ENCODE measurements at regions not wholly inside any gene's neighbourhood (a gene's known extent, or its start where the extent isn't known, plus 50 kb on each side); places are given as distances from the start of the nearest gene placed in this dataset.
A peak's percentile ranks its signal among the peaks of the same experiment; 100 is the strongest.

DNA sequence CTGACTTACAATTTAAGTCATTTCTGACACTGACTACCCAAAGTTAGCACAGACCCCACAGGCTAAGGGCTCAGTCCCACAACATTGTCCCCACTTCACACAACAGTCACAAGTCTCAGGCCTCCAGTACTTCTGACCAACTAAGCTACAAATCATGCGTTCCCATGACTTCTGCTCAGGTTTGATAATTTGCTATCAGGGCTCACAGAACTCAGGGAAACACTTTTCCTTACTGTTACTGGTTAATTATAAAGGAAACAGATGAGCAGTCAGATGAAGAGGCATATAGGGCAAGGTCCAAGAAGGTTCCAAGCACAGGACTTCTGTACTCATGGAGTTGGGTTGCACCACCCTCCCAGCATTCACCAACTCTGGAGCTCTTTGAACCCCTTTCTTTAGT, 151.2 kb upstream of the TNR start:
- H3K4me1 ChIP-seq (ENCODE audit: control insufficient read depth, insufficient read depth, low read length): no peaks in the 10 kb centered on the region
- no CpG with 5 or more reads among the region's 1 CpG for WGBS (ENCODE audit: insufficient coverage)

DNA sequence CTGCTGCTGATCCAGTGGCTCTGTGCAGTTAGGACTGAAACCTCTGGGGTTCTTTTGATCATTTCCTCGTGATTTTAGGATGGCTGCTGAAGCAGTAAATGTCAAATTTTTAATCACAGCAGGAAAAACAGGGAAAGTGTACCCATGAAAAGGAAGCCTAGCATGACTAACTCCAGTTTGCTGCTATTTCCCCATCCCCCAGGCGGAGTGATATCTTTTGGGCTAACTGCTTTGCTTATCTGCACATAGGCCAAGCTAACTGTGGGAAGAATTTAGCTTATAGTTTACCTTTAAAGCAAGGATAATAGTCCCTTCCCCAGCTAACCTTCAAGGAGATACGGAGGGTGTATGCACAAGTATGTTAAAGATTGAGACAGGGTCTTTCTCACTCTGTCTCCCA, 149.8 kb upstream of the TNR start:
- Histone ChIP-seq H3K9me3 (replicated peaks; ENCODE audit: control insufficient read depth, low read depth, low read length) (peaks cover 2% of the 10 kb centered on the region), H3K36me3 (ENCODE audit: control insufficient read depth, insufficient read depth, low read length) (no peaks in the 10 kb centered on the region), H3K27me3 (ENCODE audit: control insufficient read depth, insufficient read depth, low read length) (no peaks in the 10 kb centered on the region), H3K4me1 (ENCODE audit: control insufficient read depth, insufficient read depth, low read length) (peaks cover 9% of the 10 kb centered on the region), H3K4me3 (ENCODE audit: low read length) (no peak overlapping the region), H3K27ac (ENCODE audit: low read length) (no peak overlapping the region)
- no peak for DNase-seq
- 20% methylated on average over 1 of the region's 3 CpGs for WGBS (ENCODE audit: insufficient coverage)

More for the DNA sequence above, 151.2 kb upstream of the TNR start:
- Histone ChIP-seq H3K27me3 (ENCODE audit: control insufficient read depth, insufficient read depth, low read length) (no peaks in the 10 kb centered on the region), H3K9me3 (replicated peaks; ENCODE audit: control insufficient read depth, low read depth, low read length) (peaks cover 2% of the 10 kb centered on the region), H3K4me3 (ENCODE audit: low read length) (no peak overlapping the region), H3K36me3 (ENCODE audit: control insufficient read depth, insufficient read depth, low read length) (no peaks in the 10 kb centered on the region), H3K27ac (ENCODE audit: low read length) (no peak overlapping the region)
- DNase-seq: no peak

DNA sequence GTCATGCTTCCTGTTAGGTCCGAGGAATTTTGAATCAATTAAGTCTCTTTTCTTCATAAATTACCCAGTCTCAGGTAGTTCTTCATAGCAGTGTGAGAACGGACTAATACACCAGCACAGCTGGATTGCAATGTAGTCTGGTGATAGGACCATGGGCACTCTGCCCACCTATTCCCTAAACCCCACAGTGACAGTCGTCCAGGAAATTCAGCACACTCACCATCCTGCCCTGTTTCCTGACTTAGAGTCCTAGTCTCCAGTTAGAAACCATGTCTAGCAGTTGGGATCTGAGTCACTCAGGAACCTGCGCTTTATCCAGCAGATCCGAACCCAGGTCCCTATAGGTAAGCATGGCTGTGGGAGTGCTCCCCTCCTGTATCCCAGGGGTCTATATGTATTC, 149.3 kb upstream of the TNR start:
- WGBS (ENCODE audit: insufficient coverage): 69% methylated on average over 2 of the region's 5 CpGs
- no peaks in the 10 kb centered on the region for H3K36me3 ChIP-seq (ENCODE audit: control insufficient read depth, insufficient read depth, low read length)
- DNase-seq: no peak

DNA sequence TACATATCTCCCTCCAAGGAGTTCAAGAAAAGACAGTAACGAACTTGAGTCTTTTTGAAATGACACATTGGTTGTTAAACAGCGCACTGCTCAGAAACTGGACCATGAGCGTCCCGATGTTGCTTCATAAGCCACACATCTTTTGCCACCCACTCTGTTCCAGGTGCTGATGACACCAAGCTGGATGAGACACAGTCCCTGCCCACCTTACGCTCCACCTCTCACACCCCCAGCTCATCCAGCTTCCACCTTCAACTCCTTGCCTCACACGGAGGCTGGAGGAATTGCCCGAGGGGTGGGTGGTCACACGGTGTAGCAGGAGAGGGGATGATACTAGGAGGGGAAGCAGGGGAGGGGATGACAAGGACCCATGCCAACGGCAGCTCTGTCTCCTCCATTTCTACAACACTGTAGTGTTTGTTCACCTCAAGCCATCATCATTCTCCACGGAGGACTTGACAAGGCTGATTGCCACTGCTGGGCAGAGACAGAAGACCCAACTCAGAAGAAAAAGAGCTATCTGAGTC, 148.5 kb upstream of the TNR start:
- Histone ChIP-seq H3K9me3 (replicated peaks; ENCODE audit: control insufficient read depth, low read depth, low read length) (peaks cover 2% of the 10 kb centered on the region), H3K4me1 (ENCODE audit: control insufficient read depth, insufficient read depth, low read length) (peaks cover 12% of the 10 kb centered on the region), H3K4me3 (ENCODE audit: low read length) (no peak overlapping the region), H3K27me3 (ENCODE audit: control insufficient read depth, insufficient read depth, low read length) (no peaks in the 10 kb centered on the region), H3K36me3 (ENCODE audit: control insufficient read depth, insufficient read depth, low read length) (no peaks in the 10 kb centered on the region), H3K27ac (ENCODE audit: low read length) (no peak overlapping the region)
- no peak for DNase-seq
- 86% methylated on average over 4 of the region's 10 CpGs for WGBS (ENCODE audit: insufficient coverage)

More for the DNA sequence above, 149.3 kb upstream of the TNR start:
- Histone ChIP-seq H3K27me3 (ENCODE audit: control insufficient read depth, insufficient read depth, low read length) (no peaks in the 10 kb centered on the region), H3K4me1 (ENCODE audit: control insufficient read depth, insufficient read depth, low read length) (peaks cover 12% of the 10 kb centered on the region), H3K9me3 (replicated peaks; ENCODE audit: control insufficient read depth, low read depth, low read length) (peaks cover 2% of the 10 kb centered on the region), H3K4me3 (ENCODE audit: low read length) (no peak overlapping the region), H3K27ac (ENCODE audit: low read length) (no peak overlapping the region)

DNA sequence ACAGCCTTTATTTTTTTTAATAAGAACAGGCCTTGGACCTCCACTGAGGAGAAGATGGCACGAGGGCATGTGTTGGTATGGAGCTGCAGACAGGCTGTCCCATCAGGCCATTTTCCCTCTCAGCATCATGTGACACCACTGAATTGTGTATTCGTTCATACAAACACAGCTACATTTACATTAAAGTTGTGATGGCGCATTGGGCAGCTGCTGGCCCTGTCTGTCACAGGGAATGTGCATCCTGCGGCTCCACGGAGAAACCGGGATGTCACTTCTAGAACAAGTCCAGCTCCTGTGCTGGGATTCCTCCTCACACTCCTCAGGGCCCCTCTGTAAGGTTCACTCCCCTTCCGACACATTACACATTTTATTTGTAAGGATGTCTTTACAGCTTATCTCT, 147.6 kb upstream of the TNR start:
- no peak for DNase-seq
- no peak overlapping the region for H3K27ac ChIP-seq (ENCODE audit: low read length)
- H3K36me3 ChIP-seq (ENCODE audit: control insufficient read depth, insufficient read depth, low read length): no peaks in the 10 kb centered on the region
- H3K4me3 ChIP-seq (ENCODE audit: low read length): no peak overlapping the region
- H3K9me3 ChIP-seq (replicated peaks; ENCODE audit: control insufficient read depth, low read depth, low read length): peaks cover 2% of the 10 kb centered on the region
- WGBS (ENCODE audit: insufficient coverage): 96% methylated on average over 5 of the region's 7 CpGs
- H3K27me3 ChIP-seq (ENCODE audit: control insufficient read depth, insufficient read depth, low read length): no peaks in the 10 kb centered on the region
- peaks cover 12% of the 10 kb centered on the region for H3K4me1 ChIP-seq (ENCODE audit: control insufficient read depth, insufficient read depth, low read length)

DNA sequence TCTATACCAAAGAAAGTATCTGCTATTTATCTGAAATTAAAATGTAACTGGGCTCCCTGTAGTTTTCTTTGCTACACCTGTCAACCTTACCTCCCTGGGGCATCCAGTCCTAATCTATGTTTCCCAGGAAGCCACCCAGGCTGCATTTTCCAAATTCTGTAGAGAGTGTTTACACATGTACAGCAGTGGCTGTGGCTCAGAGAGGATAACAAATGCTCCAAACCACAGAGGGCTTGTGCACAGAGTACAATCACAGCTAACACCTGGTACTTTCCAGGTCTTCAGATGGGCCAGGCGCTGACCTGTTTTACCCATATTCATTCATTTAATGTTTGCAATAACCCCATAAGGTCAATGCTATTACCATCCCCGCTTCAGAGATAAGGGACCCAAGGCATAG, 146.5 kb upstream of the TNR start:
- Histone ChIP-seq H3K4me3 (ENCODE audit: low read length) (no peak overlapping the region), H3K36me3 (ENCODE audit: control insufficient read depth, insufficient read depth, low read length) (no peaks in the 10 kb centered on the region), H3K27me3 (ENCODE audit: control insufficient read depth, insufficient read depth, low read length) (no peaks in the 10 kb centered on the region), H3K27ac (ENCODE audit: low read length) (no peak overlapping the region), H3K4me1 (ENCODE audit: control insufficient read depth, insufficient read depth, low read length) (peaks cover 17% of the 10 kb centered on the region), H3K9me3 (replicated peaks; ENCODE audit: control insufficient read depth, low read depth, low read length) (no peaks in the 10 kb centered on the region)
- DNase-seq: no peak
- WGBS (ENCODE audit: insufficient coverage): 85% methylated on average over 2 of the region's 2 CpGs

DNA sequence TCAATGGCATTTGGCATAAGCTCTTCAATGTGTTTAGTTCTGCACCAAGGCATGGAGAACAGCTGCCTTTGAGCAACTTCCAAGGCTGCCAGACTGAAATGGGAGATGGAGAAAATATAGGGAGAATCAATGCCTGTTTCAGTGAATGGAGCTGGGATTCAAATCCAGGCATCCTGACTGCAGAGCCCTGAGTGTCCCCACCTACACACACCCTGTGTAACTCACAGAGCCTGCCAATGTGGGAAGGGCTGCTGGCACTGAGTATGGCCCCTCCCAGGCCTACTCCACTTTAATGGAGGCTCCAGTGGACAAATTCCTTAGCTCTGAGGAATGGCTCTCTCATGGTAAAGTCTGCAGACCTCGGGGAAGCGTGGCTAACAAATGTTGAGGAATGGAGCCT, 145.6 kb upstream of the TNR start:
- H3K4me3 ChIP-seq (ENCODE audit: low read length): no peak overlapping the region
- H3K4me1 ChIP-seq (ENCODE audit: control insufficient read depth, insufficient read depth, low read length): peaks cover 17% of the 10 kb centered on the region
- peak; percentile 70 for DNase-seq
- no peaks in the 10 kb centered on the region for H3K36me3 ChIP-seq (ENCODE audit: control insufficient read depth, insufficient read depth, low read length)
- no peaks in the 10 kb centered on the region for H3K27me3 ChIP-seq (ENCODE audit: control insufficient read depth, insufficient read depth, low read length)
- 80% methylated on average over 1 of the region's 2 CpGs for WGBS (ENCODE audit: insufficient coverage)
- H3K27ac ChIP-seq (ENCODE audit: low read length): no peak overlapping the region
- no peaks in the 10 kb centered on the region for H3K9me3 ChIP-seq (replicated peaks; ENCODE audit: control insufficient read depth, low read depth, low read length)

DNA sequence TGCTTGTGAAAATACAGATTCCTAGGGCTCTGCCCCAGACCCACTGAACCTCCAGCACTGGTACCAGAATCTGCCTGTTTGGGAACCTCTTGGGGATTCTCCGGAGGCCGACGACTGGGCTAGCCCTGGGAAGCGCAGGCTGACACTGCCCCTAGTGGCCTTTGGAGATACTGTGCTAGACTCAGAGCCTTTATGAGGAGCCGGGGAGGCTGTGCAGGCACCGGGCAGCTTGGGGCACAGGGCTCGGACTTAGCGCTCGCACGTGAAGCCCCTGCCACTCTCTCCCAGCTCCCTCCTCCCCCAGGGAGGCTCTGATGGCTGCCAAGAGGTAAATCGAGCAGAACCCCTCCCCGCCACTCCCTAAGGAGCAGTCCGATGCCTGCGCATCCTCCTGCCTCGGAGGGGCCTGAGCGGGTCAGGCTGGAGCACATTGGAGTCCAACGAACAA, 144.6 kb upstream of the TNR start:
- Histone ChIP-seq H3K36me3 (ENCODE audit: control insufficient read depth, insufficient read depth, low read length) (no peaks in the 10 kb centered on the region), H3K27me3 (ENCODE audit: control insufficient read depth, insufficient read depth, low read length) (no peaks in the 10 kb centered on the region), H3K4me3 (ENCODE audit: low read length) (no peak overlapping the region), H3K9me3 (replicated peaks; ENCODE audit: control insufficient read depth, low read depth, low read length) (no peaks in the 10 kb centered on the region), H3K27ac (ENCODE audit: low read length) (no peak overlapping the region), H3K4me1 (ENCODE audit: control insufficient read depth, insufficient read depth, low read length) (peaks cover 17% of the 10 kb centered on the region)
- WGBS (ENCODE audit: insufficient coverage): 11% methylated on average over 6 of the region's 17 CpGs
- peak; percentile 69 for DNase-seq

DNA sequence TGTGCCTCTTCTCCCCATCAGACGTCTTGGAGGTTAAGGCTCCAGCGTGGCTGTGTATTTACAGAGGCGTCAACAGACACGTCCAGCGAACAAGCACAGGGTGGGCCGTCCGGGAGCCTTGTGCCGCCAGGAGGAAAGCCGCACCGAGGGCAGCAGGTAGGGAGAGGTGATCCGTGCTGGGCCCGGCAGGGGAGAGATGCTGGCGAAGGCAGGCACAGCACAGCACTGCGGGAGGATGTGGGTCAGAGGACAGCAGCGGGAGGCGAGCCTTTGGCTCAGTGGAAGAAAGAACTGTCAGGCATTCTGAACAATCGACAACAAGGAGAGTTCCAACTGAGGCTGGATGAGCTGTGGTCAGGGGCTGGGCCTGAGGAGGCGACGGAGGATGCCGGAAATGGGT, 144.1 kb upstream of the TNR start:
- H3K4me3 ChIP-seq (ENCODE audit: low read length): no peak overlapping the region
- H3K9me3 ChIP-seq (replicated peaks; ENCODE audit: control insufficient read depth, low read depth, low read length): no peaks in the 10 kb centered on the region
- H3K36me3 ChIP-seq (ENCODE audit: control insufficient read depth, insufficient read depth, low read length): no peaks in the 10 kb centered on the region
- no peak for DNase-seq
- H3K27me3 ChIP-seq (ENCODE audit: control insufficient read depth, insufficient read depth, low read length): no peaks in the 10 kb centered on the region
- WGBS (ENCODE audit: insufficient coverage): 60% methylated on average over 15 of the region's 20 CpGs
- no peak overlapping the region for H3K27ac ChIP-seq (ENCODE audit: low read length)
- H3K4me1 ChIP-seq (ENCODE audit: control insufficient read depth, insufficient read depth, low read length): peaks cover 17% of the 10 kb centered on the region

DNA sequence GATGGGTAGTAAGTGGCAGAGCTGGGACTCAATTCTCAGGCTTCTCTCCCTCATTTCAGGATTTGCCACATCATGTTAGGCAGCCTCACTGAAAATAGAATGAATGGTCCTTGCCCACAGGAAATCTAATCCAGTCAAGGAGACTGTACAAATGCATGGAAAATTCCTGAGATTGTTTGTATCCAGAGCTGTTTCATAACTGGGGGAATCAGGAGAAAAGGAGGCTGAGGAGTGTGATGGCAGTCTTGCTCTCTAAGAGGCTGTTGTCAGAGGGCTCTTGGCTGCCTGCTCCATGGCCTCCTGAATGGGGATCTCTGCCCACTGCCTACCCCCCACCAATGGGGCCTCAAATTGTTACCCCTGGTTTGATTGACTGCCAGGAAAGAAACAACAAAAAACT, 141.9 kb upstream of the TNR start:
- H3K36me3 ChIP-seq (ENCODE audit: control insufficient read depth, insufficient read depth, low read length): no peaks in the 10 kb centered on the region
- H3K4me3 ChIP-seq (ENCODE audit: low read length): no peak overlapping the region
- DNase-seq: peak; percentile 59
- no peaks in the 10 kb centered on the region for H3K9me3 ChIP-seq (replicated peaks; ENCODE audit: control insufficient read depth, low read depth, low read length)
- H3K27ac ChIP-seq (ENCODE audit: low read length): no peak overlapping the region
- H3K27me3 ChIP-seq (ENCODE audit: control insufficient read depth, insufficient read depth, low read length): no peaks in the 10 kb centered on the region
- peaks cover 17% of the 10 kb centered on the region for H3K4me1 ChIP-seq (ENCODE audit: control insufficient read depth, insufficient read depth, low read length)

DNA sequence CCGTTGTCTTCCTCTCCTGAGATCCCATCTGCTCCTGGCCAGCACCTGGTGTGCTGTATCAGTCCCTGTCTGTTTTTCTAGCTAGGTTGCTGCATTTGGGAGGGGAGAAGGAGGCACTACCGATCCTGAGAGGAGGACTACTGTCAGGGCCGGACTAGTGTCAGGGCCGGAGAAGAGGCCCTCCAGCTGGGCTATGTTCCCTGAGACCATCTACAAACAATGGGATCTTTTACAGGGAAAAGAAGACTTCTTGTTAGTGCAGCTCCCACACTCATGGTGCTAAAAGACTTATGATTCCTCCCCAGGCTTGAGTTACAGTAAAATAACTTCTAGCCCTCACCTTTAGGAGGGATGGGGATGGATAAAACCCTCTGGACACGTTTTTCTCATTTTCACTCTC, 141.0 kb upstream of the TNR start:
- H3K9me3 ChIP-seq (replicated peaks; ENCODE audit: control insufficient read depth, low read depth, low read length): no peaks in the 10 kb centered on the region
- no peaks in the 10 kb centered on the region for H3K27me3 ChIP-seq (ENCODE audit: control insufficient read depth, insufficient read depth, low read length)
- H3K4me3 ChIP-seq (ENCODE audit: low read length): no peak overlapping the region
- WGBS (ENCODE audit: insufficient coverage): 61% methylated on average over 3 of the region's 5 CpGs
- no peak overlapping the region for H3K27ac ChIP-seq (ENCODE audit: low read length)
- DNase-seq: no peak
- H3K36me3 ChIP-seq (ENCODE audit: control insufficient read depth, insufficient read depth, low read length): no peaks in the 10 kb centered on the region
- peaks cover 15% of the 10 kb centered on the region for H3K4me1 ChIP-seq (ENCODE audit: control insufficient read depth, insufficient read depth, low read length)
